Stimulated activated CD8-positive, alpha-beta memory T cell treated with anti-CD3 and anti-CD28 coated beads, Interleukin-4, amount 100 ng/mL, for 48 hours (primary cell): ENCODE measurements at regions not wholly inside any gene's neighbourhood (a gene's known extent, or its start where the extent isn't known, plus 50 kb on each side); places are given as distances from the start of the nearest gene placed in this dataset.

ENCODE experiments used
- DNase-seq: peaks from one replicate; pipeline ENCODE4 v3.0.0-alpha.2; 2020

DNA sequence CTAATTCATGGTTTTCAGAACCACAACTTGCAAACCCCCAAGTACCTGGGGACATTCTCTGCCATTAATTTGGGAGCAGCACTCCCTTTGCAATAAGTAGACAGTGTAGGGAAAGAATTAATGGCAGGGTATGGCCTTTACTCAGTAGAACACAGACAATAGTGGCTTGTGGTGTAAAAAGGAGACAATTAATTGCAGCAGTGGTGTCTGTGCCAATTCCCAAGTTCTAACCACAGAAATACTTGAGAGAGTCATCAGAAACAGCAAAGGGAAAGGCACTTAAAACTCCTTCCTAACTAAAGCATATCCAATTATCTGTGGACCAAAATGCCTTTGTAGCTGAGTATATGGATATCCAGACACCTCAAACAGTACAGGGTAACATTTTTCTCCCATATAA lies 257.6 kb upstream of the POU3F2 start:
- DNase-seq: no peak

- no peak for DNase-seq
Observed at GRCh38 chr6:98578016-98578415, 256.4 kb upstream of the POU3F2 start.

GRCh38 chr6:98579079-98579478 lies 255.3 kb upstream of the POU3F2 start:
- no peak for DNase-seq

GRCh38 chr6:98579941-98580340 lies 254.4 kb upstream of the POU3F2 start:
- DNase-seq: no peak

DNA sequence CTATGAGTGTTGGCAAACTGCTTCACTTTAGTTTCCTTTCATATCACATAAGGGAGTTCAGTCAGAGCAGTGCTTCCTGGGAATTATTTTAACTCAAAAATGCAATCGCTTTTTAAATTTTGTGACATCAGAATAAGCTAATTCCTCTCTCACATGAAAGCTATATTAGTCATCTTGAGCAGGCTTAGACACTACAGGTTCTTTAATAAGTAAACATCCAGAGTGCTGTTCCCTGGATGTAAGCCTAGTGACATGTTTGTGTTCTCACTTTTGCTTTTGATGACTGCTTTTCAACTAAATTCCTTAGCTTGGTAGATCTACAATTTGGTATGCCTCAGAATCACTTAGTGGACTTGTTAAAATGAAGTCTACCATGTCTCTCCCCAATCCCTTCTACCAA lies 252.7 kb upstream of the POU3F2 start:
- DNase-seq: no peak

DNA sequence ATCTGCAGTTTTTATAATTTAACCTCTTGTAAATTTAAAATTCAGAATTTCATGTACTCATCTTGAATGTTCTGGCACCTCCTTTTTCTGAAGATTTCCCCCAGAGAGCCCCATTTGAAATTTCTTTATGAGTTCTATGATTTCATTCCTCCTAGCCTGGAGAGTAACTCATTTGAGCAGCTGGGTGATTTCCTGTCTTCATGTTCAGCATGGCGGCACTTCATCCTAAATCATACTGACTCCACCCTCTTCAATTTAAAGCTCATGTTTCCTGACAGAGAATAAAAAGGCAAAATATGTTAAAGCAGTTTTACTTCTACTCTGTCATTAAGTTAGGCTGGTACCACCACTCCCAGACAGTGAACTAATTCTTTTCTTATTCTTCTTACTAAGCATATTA lies 250.9 kb upstream of the POU3F2 start:
- DNase-seq: no peak

DNA sequence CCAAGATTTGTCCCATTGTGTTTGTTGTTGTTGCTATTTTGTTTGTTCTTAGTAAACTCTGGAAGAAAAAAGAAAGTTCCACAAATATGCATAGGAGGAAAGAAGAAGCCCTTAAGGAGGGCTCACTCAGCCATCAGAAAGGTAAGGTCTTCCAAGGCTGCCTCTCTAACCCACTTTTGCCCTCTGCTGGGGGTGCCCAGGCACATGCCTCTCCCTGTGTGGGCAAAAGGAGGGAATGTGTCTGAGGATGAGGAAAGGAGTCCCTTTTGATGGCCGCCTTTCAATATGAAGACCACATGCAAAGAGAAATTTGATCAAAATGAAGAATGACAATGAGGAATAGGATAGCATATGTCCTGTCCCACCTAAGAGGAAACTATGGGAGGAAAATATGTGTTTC lies 248.2 kb upstream of the POU3F2 start:
- DNase-seq: no peak

GRCh38 chr6:98587555-98587954 lies 246.8 kb upstream of the POU3F2 start:
- DNase-seq: no peak

- no peak for DNase-seq
Observed at GRCh38 chr6:98589536-98589935, 244.8 kb upstream of the POU3F2 start.

GRCh38 chr6:98590136-98590681 lies 244.2 kb upstream of the POU3F2 start:
- no peak for DNase-seq

DNA sequence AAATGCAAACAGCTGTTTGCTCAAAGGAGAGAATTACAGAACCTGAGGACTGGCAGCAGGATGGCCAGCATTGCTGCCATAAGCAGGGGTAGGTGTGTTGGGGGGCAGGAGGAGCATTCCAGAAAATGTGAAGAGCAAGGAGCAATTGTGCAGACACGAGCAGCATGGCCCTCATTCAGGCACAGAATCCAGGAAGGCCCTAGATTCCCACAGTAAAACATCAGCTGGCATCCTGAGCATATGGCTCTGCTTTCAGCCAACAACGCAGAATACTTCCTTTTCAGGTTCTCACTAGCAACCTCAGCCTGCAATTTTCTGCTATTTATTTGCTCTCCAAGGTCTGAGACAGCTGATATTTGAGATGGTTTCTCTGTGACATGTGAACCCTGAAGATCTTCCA lies 243.4 kb upstream of the POU3F2 start:
- no peak for DNase-seq

DNA sequence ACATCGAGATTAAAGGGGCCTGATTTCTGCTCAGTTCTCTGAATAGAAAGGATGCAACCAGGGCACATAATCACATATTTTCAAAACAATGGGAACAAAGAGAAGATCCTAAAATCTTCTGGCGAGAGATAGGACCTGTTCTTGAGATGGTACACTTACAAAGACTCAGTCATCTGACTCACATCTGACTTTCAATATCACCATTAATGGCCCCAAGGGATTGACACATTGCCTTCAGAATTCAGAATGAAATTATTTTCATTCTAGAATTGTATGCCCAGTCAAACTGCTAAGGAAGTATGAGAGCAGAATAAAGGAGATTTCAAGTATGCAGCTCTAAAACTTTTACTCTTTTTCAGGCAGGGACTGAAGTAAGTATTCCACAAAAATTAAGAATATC lies 240.7 kb upstream of the POU3F2 start:
- DNase-seq: no peak

- DNase-seq: no peak
Observed at GRCh38 chr6:98601716-98602115, 232.7 kb upstream of the POU3F2 start.

GRCh38 chr6:98605705-98606104 lies 228.7 kb upstream of the POU3F2 start:
- DNase-seq: no peak

DNA sequence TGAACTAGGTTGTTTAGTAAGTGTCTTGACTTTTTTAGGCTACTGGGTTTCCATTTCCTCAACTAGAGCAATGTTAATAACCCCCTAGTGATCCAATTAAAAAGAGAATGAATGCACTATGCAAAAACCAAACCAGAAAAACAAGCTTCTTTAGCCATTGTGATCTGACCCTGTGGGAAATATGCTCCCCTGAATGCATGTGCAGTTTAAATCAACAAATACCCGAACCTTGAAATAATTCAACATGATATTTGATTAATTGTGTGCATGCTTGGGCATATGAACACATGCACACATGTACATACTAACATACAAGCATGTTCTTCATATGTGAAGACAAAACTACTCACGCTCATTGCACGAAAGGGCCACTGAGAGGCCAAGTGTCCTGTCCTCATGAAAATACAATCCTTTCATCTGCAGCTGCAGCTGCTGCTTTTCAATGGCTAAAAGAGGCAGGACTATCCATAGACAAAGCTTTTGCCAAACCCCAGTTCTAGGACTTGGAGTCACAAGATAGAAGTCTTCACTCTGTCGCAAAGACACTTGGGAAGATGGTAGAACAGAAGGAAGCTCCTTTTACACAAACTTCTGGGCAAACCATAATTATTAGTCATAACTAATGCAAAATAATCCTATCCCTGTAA lies 207.1 kb upstream of the POU3F2 start:
- no peak for DNase-seq

DNA sequence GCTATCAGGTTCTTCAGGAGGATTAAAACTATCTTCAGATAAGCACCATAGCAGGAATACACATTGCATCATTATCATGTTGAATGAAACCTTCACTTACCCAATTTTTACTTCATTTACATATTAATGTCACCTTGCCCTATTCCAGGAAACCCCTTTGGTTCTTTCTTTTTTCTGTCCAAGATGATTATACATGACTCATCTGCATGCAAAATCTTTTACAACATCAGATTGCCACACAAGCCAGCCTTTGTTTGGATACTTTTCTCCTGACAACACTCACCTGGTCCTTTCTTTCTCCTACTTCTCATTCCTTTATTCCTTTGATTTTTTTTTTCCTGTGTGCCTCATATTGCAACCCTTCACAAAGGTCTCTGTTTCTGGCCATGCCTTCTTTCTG lies 200.5 kb upstream of the POU3F2 start:
- no peak for DNase-seq

- DNase-seq: no peak
Observed at GRCh38 chr6:98634569-98634968, 199.8 kb upstream of the POU3F2 start.

GRCh38 chr6:98635191-98635590 lies 199.2 kb upstream of the POU3F2 start:
- DNase-seq: no peak

DNA sequence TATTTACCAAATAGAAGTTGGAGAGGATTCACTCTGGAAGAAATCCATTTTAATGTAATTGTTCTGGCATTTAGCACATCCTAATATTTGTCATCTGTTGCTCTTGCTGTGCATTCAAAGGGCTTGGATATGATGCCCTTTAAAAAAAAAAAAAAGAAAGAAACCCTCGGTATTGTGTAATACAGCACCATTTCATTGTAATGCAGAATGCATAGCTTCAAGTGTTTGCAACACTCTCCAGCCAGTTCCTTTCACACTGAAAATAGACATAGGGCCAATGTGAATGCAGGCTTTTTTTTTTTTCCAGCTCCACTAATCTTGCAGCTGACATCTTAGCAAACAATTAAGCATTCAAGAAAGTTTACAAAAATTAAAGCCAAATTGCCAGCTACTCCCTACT lies 197.4 kb upstream of the POU3F2 start:
- DNase-seq: no peak

DNA sequence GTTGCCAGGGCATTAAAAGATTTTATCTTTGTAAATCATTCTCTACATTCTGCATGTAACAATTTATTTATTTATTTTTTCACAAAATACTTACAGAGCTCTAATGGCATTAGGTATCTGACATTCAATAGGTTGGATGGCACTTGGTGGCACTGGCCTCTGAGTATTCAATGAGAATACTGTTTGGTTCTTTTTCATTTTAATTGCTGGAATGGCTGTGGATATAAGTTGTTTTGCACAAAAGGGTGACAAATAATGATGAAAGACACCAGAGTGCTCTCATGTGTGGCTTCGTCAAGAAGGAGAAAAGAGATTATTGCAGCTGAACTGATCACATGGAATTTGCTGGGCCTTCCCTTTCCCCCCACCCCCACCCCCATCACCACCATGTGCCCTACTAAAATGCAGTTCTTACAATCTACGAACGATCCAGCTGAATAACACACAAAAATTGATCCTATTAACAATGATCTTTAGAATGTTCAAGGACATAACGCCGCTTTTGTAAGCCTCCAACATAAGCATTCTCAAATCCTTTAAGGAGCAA lies 195.2 kb upstream of the POU3F2 start:
- DNase-seq: no peak

GRCh38 chr6:98640366-98640765 lies 194.0 kb upstream of the POU3F2 start:
- DNase-seq: no peak

DNA sequence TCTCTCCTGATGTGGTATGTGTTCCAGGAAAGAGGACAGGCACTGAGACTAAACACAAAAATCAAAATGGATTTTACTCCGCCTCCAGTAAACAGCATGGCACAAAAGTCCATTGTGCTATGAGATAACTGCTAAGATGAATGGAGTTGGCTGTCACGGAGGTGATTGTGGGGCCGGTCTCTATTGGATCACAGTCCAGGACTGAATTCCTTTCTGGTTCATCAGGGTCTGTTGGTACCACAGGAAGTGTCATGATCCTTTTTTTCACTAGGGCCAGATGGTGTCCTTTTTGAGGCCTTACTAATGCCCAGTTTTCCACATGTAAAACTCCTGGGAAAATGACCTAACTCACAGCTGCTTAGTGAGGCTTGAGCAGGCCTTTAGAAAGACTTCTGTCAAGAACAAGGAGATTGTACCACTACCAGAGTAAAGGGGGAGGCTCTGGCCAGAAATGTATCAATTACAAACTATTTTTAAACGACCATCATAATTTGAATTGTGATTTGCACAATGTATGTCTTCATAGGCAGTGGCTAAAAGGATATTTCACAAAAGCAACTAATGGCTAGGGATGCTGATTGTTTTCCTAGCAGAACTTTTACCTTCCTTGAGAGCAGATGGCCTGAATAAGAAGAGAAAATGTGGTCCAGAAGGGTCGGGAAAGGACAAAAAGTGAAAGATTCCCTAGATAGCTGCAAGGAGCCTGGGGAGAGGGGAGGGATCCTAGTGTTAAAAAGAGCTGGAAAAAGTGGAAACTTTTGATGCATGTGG lies 192.2 kb upstream of the POU3F2 start:
- DNase-seq: no peak

DNA sequence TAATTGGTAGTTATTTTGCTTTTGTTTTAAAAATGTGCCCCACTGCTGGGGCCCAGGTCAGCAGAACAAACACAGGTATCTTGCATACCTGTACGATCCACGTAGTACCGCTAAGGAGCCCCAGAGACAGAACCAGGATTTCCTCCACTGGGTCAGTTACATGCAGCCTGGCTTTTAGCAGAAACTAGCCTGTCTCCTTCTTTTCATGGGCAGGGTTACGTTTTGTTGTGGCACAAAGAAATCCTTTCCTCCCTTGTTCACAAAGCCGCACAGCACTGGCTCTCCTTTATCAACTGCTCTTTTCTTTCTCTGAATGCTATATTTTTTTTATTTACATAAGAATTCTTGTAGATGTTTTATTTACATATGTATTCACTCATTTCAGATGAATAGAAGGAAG lies 190.3 kb upstream of the POU3F2 start:
- DNase-seq: no peak

- DNase-seq: no peak
Observed at GRCh38 chr6:98648211-98648914, 186.0 kb upstream of the POU3F2 start.
